Frontal cortex (tissue), 3 donors: ENCODE measurements at regions not wholly inside any gene's neighbourhood (a gene's known extent, or its start where the extent isn't known, plus 50 kb on each side); places are given as distances from the start of the nearest gene placed in this dataset.
"Not testable (repeated sequence)": the region's sequence is repeated elsewhere in the genome, so short reads cannot be mapped to it uniquely, and the experiment has no call there.

ENCODE experiments used
- DNase-seq, 2 donors: peaks; one replicate each; pipeline ENCODE4 v3.0.0; 2012; ENCODE audit warnings: low spot score in 2 of 2
- FAIRE-seq: peaks from 2 replicates; lab custom pipeline; 2012; peaks lifted over from hg19 to GRCh38; lab: Jason Lieb, UNC
- donor health status: control.
- donor health status: control.
- donor health status: control.

DNA sequence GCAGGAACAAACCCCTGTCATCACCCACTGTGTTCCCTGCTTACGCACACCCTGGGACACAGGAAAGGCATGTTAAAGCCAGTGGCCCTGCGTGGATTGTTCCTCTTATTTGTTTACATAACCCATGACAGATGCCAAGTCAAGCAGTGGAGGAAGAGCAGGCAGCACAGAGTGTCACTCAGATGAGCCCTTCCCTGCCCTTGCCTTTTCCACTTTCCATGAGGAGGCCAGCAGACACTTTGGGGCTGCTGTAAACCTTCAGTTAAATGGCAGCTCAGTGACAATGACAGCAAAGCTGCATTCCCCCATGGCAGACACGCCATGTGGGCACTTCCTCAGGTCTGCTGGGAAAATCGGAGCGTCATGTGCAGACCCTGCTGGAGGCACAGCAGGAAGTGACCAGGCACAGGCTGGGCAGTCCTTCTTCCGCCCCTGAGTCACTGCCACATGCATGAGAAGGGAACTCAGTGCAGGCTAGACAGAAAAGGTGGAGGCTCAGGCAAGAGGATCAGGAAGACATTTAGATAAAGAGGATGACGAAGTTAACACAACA lies 216.8 kb upstream of the PIK3R1 start:
- DNase-seq (peak in 1 of 2 donors; percentile 22), FAIRE-seq (no peak)

- no peak for FAIRE-seq
- no peak for DNase-seq
Observed at GRCh38 chr5:67997892-67998457, 217.6 kb upstream of the PIK3R1 start.

GRCh38 chr5:67997148-67997547 lies 218.4 kb upstream of the PIK3R1 start:
- no peak for FAIRE-seq
- DNase-seq = no peak

DNA sequence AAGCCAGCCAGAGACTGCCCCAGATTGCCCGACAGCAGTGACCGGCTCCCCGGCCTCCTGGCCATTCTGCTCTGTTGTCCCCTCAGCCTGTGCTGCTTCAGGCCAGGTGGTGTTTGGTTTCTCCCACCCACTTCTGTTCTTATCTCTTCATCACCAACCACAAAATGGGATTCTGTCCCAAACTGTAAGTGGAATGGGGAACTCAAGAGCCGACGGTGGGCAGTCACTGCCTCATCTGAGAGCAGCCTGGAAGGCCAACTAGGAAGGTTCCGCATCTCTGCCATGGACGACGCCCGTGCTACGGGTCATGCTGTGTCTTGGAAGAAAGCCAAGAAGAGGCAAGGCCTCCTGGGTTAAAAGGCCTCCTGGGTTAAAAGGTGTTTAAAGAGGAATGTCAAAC lies 219.0 kb upstream of the PIK3R1 start:
- no peak for DNase-seq
- no peak for FAIRE-seq

GRCh38 chr5:67992923-67993322 lies 222.6 kb upstream of the PIK3R1 start:
- FAIRE-seq (no peak), DNase-seq (no peak)

DNA sequence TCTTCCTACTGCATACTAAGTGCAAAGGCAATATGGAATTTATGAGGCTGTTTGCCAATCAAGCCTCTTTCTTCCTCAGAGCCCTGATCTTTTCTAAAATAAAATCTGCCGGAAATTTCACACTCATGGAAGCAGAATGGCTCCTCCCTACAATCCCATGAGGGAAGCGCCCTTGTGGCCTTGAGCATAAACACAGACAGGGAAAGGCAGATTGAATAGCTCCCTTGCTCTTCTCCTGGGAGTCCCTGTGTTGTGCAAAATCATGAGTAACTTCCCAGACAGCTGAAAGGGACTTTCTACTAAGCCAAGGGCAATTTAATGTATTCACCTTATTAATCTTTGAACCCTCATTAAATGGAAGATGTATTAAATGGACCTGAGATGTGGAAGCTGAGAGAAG lies 226.1 kb upstream of the PIK3R1 start:
- no peak for DNase-seq
- no peak for FAIRE-seq

DNA sequence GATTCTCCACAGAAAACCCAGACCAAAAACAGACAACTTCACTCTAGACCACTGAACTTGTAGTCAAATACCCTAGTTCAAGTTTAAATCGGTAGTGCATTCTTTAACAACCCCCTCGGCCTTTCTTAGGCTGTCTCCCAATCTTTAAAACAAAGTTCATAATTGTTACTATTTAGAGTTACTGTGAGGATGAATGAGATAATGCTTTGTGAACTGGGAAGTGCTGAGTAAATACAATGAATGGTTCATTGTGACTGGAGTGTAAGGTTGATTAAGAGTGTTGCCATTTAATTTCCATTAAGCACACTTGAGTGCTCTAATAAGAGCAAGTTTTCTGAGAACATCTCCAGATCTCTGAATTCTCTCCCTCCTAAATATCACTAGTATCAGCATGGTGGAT lies 228.8 kb upstream of the PIK3R1 start:
- FAIRE-seq = no peak
- DNase-seq = no peak

GRCh38 chr5:67985686-67986387 lies 229.7 kb upstream of the PIK3R1 start:
- FAIRE-seq (no peak), DNase-seq (no peak)

- no peak for DNase-seq
- FAIRE-seq = no peak
Observed at GRCh38 chr5:67984546-67984945, 231.0 kb upstream of the PIK3R1 start.

DNA sequence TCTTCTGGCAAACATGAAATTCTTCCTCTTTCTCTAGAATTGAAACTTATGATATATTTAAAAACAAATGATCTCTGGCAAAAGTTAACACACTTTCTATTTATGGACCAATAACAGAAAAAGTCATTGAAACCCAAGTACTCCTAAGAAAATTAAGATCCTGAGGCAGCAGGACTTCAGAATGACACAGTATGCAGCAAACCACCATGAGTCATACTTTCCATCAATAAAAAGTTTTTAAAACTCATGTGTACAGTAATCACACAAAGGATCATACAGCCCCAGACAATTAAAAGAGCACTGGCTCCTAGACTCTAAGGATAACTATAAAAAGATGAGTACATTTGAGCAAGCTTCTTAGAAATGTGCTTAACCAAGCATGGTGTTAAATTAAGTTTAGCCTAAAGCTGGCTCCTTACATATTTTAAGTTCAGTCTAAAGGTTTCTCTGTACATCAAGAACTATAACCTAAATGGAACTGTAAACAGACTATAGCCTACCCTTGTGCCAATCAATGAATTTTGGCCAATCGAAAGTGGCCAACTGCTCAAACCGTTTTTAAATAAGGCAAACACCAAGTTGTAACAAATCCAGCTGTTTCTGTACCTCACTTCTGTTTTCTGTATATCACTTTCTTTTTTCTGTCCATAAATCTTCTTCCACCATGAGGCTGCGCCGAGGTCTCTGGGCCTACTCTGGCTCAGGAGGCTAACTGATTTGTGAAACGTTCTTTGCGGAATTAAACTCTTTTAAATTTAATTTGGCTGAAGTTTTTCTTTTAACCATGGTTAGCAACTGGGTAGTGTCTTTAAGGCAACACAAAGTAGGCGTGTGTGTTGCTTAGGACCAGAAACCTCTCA lies 232.1 kb upstream of the PIK3R1 start:
- DNase-seq (no peak), FAIRE-seq (no peak)

GRCh38 chr5:67982160-67982559 lies 233.4 kb upstream of the PIK3R1 start:
- FAIRE-seq = not testable (repeated sequence)

GRCh38 chr5:67978171-67978570 lies 237.4 kb upstream of the PIK3R1 start:
- FAIRE-seq = no peak

More at GRCh38 chr5:67982160-67982559, 233.4 kb upstream of the PIK3R1 start:
- not testable (repeated sequence) for DNase-seq

DNA sequence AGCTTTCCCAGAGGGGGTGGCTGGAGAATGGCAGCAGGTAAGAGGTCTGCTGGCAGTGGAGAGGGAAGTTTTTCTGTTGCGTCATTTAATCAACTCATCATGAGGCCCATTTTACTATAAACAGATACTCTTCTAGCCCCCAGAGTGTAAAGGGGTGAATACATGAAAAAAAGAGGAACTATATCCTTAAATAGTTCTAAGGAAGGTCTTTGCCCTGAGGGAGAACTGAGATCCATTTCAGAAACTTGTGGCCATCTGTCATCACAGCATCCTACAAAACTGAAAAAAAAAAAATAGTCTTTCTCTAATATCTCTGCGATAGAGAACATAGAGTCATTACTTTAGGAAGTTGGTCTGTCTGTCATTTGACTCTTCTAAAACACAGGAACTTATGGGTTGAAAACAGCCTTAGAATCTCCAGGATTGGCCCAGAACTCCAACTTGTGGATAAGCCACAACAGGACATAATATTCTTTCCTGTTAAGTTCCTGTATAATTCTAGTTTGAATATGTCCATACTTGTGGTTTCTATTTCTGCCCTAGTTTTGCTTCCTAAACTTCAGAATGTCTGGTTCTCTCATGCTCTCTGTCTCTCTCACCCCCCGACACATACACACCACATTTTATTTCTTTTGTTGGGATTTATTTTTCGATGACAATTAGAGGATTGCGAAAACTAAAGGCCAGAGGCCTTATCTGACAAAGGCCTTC lies 238.5 kb upstream of the PIK3R1 start:
- FAIRE-seq (no peak), DNase-seq (no peak)

More at GRCh38 chr5:67978171-67978570, 237.4 kb upstream of the PIK3R1 start:
- no peak for DNase-seq

- no peak for FAIRE-seq
Observed at GRCh38 chr5:67976181-67976580, 239.4 kb upstream of the PIK3R1 start.

DNA sequence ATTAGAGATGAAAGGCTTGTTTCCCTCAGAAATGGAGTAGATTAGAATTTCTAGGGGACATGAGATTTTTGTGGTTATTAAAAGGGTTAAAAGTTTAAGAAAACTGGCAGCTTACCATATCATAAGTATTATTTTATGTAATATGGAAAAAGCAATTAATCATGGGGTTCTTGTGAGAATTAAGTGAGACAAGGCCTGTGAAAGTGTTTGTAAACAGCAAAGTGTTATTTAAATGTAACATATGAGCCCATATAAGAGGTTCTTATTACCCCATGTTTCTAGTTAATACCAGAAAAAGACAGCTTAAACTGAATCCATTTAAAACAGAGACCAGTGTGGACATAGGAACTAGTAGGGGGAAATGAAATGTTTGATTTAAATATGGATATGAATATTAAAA lies 241.1 kb upstream of the PIK3R1 start:
- no peak for FAIRE-seq
- DNase-seq = no peak

More at GRCh38 chr5:67976181-67976580, 239.4 kb upstream of the PIK3R1 start:
- DNase-seq = no peak

GRCh38 chr5:67974054-67974453 lies 241.5 kb upstream of the PIK3R1 start:
- DNase-seq = no peak
- FAIRE-seq = no peak

DNA sequence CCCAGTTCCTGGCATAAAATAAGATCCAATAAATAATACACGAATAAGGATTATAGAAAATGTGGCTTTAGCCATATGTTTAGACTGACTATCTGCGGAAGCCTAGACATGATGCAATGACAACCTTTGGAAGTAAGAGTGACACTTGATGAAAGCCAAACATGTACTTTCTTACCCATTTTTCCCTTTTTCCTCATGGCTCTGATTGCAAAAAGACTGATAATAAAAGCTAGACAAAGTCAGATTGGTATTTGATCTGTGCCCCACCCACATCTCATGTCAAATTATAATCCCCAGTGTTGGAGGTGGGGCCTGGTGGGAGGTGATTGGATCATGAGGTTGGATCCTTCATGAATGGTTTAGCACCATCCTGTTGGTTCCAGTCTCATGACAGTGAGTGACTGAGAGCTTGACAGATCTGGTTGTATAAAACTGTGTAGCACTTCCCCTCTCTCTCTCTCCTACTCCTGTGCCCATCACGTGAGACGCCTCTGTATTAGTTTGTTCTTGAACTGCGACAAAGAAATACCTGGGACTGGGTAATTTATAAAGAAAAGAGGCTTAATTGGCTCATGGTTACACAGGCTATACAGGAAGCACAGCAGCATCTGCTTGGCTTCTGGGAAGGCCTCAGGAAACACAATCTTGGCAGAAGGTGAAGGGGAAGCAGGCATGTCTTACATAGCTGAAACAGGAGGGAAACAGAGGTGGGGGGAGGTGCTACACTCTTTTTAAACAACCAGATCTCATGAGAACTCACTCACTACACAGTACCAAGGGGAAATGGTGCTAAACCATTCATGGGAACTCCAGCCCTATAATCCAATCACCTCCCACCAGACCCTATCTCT lies 243.4 kb upstream of the PIK3R1 start:
- DNase-seq = no peak
- FAIRE-seq = no peak

DNA sequence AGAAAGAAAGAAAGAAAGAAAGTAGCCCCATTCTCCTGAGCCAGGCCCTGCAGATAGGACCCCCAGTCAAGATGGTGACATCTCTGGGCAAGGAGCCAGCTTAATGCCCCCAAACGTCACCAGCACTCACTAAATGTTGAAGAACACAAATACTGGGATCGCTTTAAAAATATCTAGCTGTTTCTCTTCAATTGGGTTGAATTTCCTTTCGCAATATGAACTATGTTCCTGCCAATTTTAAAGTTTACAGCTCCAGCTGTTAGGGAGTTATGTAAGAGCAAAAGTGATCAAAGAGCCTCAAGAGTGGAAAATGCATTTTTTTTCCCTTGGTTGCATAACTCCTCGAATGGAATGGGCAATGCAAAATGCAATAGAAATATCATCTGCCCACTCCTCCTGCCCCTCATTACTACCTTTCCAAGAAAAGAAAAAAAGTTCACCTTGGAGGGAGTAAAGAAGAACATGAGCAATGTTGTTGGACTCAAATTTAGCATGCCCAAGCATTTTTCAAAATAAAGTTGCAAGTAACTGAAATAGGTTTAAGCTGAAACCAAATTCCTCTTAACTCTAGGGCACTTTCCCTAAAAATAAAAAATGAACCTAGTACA lies 244.2 kb upstream of the PIK3R1 start:
- no peak for DNase-seq
- no peak for FAIRE-seq

- no peak for FAIRE-seq
Observed at GRCh38 chr5:67969631-67970030, 245.9 kb upstream of the PIK3R1 start.

More at GRCh38 chr5:67969631-67970030, 245.9 kb upstream of the PIK3R1 start:
- no peak for DNase-seq
